Type B pancreatic cell (in vitro differentiated cells): ENCODE measurements at regions not wholly inside any gene's neighbourhood (a gene's known extent, or its start where the extent isn't known, plus 50 kb on each side); places are given as distances from the start of the nearest gene placed in this dataset.

Experiments used
- DNase-seq: peaks from one replicate; pipeline ENCODE4 v3.0.0; 2021; ENCODE audit warnings: mixed read lengths; ENCODE audit not compliant: unreplicated experiment; ENCODE audit errors: extremely low spot score
- H3K27ac Mint-ChIP-seq: 2 replicates; pipeline ENCODE4 v1.8.0; 2021; ENCODE audit warnings: mild to moderate bottlenecking, mixed read lengths
- H3K27me3 Mint-ChIP-seq: 2 replicates; pipeline ENCODE4 v1.8.0; 2021; ENCODE audit warnings: mixed read lengths
- H3K36me3 Mint-ChIP-seq: 2 replicates; pipeline ENCODE4 v1.8.0; 2021; ENCODE audit warnings: mixed read lengths
- H3K4me1 Mint-ChIP-seq: one replicate; pipeline ENCODE4 v1.8.0; 2021; ENCODE audit warnings: mixed read lengths; ENCODE audit not compliant: unreplicated experiment
- H3K4me3 Mint-ChIP-seq: 2 replicates; pipeline ENCODE4 v1.8.0; 2021; ENCODE audit warnings: mild to moderate bottlenecking, mixed read lengths
- H3K9me3 Mint-ChIP-seq: 2 replicates; pipeline ENCODE4 v1.8.0; 2021; ENCODE audit warnings: mixed read lengths
- CTCF ChIP-seq: fragments of 200-600 bp; sonication (generic); conservative IDR thresholded peaks from 2 replicates; pipeline ENCODE4 v1.5.0; 2021; ENCODE audit warnings: antibody characterized with exemption, mild to moderate bottlenecking

- DNase-seq, result peak; percentile 27
- Mint-ChIP-seq H3K27ac (no peak overlapping the region), H3K4me1 (peaks cover 23% of the 10 kb centered on the region), H3K9me3 (peaks cover 8% of the 10 kb centered on the region), H3K4me3 (no peak overlapping the region), H3K27me3 (peaks cover 9% of the 10 kb centered on the region), H3K36me3 (no peaks in the 10 kb centered on the region)
- TF ChIP-seq CTCF, result no peak
These were observed 190.5 kb upstream of the TWIST2 start for GRCh38 chr2:238657132-238658053.

GRCh38 chr2:238658054-238658407 is 189.9 kb upstream of the TWIST2 start:
- H3K27me3 Mint-ChIP-seq, result peaks cover 9% of the 10 kb centered on the region
- peaks cover 8% of the 10 kb centered on the region for H3K9me3 Mint-ChIP-seq
- H3K36me3 Mint-ChIP-seq, result no peaks in the 10 kb centered on the region
- no peak for TF ChIP-seq CTCF
- peaks cover 19% of the 10 kb centered on the region for H3K4me1 Mint-ChIP-seq
- no peak for DNase-seq
- H3K27ac Mint-ChIP-seq, result no peak overlapping the region
- H3K4me3 Mint-ChIP-seq, result no peak overlapping the region

DNA sequence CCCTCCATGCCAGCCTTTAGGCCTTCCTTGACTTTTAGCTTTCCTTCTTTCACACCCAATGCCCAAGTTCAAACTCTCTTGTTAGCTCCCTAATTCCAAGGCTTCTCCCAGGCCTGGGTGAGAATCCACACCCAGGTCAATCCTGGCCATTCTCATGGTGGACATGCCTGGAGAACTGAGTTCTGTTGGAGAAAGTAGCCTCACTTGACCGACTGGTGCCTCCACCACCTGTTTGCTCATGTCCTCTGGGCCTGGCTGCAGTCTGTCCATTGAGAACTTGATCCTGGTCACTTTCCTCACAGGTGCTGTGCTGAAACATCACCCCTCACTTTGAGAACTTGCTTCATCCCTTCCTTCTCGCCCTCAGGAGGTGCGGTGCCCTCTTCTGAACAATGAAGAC is 189.1 kb upstream of the TWIST2 start:
- H3K27me3 Mint-ChIP-seq, result peaks cover 9% of the 10 kb centered on the region
- peaks cover 10% of the 10 kb centered on the region for H3K9me3 Mint-ChIP-seq
- no peak for TF ChIP-seq CTCF
- H3K27ac Mint-ChIP-seq, result peak overlapping the region; percentile 85
- peaks cover 14% of the 10 kb centered on the region for H3K4me1 Mint-ChIP-seq
- DNase-seq, result no peak
- no peaks in the 10 kb centered on the region for H3K36me3 Mint-ChIP-seq
- no peak overlapping the region for H3K4me3 Mint-ChIP-seq

GRCh38 chr2:238659231-238659630 is 188.7 kb upstream of the TWIST2 start:
- H3K27ac Mint-ChIP-seq, result peak overlapping the region; percentile 85
- H3K36me3 Mint-ChIP-seq, result no peaks in the 10 kb centered on the region
- H3K4me3 Mint-ChIP-seq, result peak overlapping the region; percentile 1
- no peak for TF ChIP-seq CTCF
- peaks cover 13% of the 10 kb centered on the region for H3K9me3 Mint-ChIP-seq
- no peak for DNase-seq
- H3K4me1 Mint-ChIP-seq, result peaks cover 12% of the 10 kb centered on the region
- peaks cover 9% of the 10 kb centered on the region for H3K27me3 Mint-ChIP-seq

DNA sequence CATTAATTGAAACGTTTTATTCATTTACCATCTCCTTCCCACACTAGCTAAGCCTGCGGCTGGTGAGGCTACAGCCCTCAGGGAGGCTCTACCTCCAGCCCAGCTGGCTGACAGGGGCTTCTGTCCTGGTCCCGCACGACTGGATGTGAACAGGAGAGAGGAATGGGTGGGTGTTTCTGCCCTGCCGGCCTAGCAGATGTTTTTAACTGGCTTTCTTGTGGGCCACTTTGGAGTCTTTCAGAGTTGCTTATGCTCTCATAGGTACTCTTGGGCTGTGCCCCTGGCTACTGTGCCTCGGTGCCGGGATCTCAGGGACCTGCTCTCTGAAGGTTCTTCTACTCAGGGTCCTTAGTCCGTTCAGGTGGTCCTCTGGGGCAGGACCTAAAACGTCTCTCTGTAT is 184.3 kb upstream of the TWIST2 start:
- Mint-ChIP-seq H3K9me3 (peaks cover 19% of the 10 kb centered on the region), H3K27ac (no peak overlapping the region), H3K4me3 (no peak overlapping the region), H3K4me1 (peaks cover 7% of the 10 kb centered on the region), H3K27me3 (peaks cover 15% of the 10 kb centered on the region), H3K36me3 (no peaks in the 10 kb centered on the region)
- no peak for TF ChIP-seq CTCF
- DNase-seq, result no peak
